ENCODE measurements at regions not wholly inside any gene's neighbourhood (a gene's known extent, or its start where the extent isn't known, plus 50 kb on each side); places are given as distances from the start of the nearest gene placed in this dataset.

DNA sequence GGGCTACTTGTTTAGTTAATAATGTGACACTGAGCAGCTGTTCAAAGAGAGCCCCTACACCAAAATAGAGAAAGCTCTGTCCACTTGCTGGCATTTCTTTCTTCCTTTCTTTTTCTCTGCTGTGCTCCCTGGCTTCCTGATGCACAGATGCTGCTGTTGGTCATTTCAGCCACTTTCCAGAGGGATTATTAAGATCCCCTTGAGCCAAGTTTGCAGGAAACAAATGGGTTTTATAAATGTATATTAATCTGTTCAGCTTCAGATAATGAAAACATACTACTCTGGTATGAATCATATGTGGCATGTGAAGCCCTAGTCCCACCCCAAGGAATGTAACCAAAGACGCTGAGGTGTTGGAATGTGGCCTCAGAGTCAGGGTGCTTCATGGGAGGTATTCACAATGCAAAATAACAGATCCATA lies 638.2 kb upstream of the FZD8 start:
- TF ChIP-seq, protein P1, sequence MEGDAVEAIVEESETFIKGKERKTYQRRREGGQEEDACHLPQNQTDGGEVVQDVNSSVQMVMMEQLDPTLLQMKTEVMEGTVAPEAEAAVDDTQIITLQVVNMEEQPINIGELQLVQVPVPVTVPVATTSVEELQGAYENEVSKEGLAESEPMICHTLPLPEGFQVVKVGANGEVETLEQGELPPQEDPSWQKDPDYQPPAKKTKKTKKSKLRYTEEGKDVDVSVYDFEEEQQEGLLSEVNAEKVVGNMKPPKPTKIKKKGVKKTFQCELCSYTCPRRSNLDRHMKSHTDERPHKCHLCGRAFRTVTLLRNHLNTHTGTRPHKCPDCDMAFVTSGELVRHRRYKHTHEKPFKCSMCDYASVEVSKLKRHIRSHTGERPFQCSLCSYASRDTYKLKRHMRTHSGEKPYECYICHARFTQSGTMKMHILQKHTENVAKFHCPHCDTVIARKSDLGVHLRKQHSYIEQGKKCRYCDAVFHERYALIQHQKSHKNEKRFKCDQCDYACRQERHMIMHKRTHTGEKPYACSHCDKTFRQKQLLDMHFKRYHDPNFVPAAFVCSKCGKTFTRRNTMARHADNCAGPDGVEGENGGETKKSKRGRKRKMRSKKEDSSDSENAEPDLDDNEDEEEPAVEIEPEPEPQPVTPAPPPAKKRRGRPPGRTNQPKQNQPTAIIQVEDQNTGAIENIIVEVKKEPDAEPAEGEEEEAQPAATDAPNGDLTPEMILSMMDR (IDR thresholded peaks at IDR 0.05; ENCODE audit: insufficient read depth, low read depth, low read length), result no peak
- no peak for TF ChIP-seq EZH2 (IDR thresholded peaks at IDR 0.05; ENCODE audit: insufficient read depth, low read length)

Data from astrocyte (in vitro differentiated cells and primary cell).